ENCODE measurements at regions not wholly inside any gene's neighbourhood (a gene's known extent, or its start where the extent isn't known, plus 50 kb on each side); places are given as distances from the start of the nearest gene placed in this dataset.

- Histone ChIP-seq H3K79me2 (ENCODE audit: insufficient read depth, low read length) (no peaks in the 10 kb centered on the region), H3K4me2 (replicated peaks; ENCODE audit: extremely low read depth, low read length, poor library complexity, severe bottlenecking) (no peak overlapping the region), H4K20me1 (ENCODE audit: insufficient read depth, low read length) (no peaks in the 10 kb centered on the region), H3K9ac (ENCODE audit: insufficient read depth, low read length, poor library complexity, severe bottlenecking) (no peak overlapping the region), H2AFZ (ENCODE audit: insufficient read depth, low read depth, low read length, poor library complexity, severe bottlenecking) (no peak overlapping the region), H3K36me3 (replicated peaks in 1 of 2; ENCODE audit: control insufficient read depth in 1 of 2, insufficient read depth in 2 of 2, low read length in 2 of 2) (no peaks in the 10 kb centered on the region), H3K4me1 (ENCODE audit: control insufficient read depth in 1 of 2, insufficient read depth in 2 of 2, low read length in 2 of 2) (no peaks in the 10 kb centered on the region), H3K27ac (ENCODE audit: low read depth in 1 of 2, low read length in 2 of 2) (no peak overlapping the region), H3K9me3 (replicated peaks in 1 of 2; ENCODE audit: control insufficient read depth in 1 of 2, insufficient read depth in 1 of 2, low read length in 2 of 2) (no peaks in the 10 kb centered on the region), H3K27me3 (ENCODE audit: control insufficient read depth in 2 of 2, insufficient read depth in 2 of 2, low read length in 2 of 2) (no peaks in the 10 kb centered on the region), H3K4me3 (replicated peaks in 1 of 3; ENCODE audit: low read depth in 2 of 3, low read length in 3 of 3) (no peak overlapping the region)
- Mint-ChIP-seq H3K27me3 (ENCODE audit: low read depth in 3 of 3) (no peaks in the 10 kb centered on the region), H3K36me3 (no peaks in the 10 kb centered on the region), H3K4me3 (no peak overlapping the region), H3K27ac (no peak overlapping the region), H3K4me1 (no peaks in the 10 kb centered on the region), H3K9me3 (peaks cover 0 to 12% (median 4%) of the 10 kb centered on the region in 7 donors)
- DNase-seq: no peak
- TF ChIP-seq, protein P1, sequence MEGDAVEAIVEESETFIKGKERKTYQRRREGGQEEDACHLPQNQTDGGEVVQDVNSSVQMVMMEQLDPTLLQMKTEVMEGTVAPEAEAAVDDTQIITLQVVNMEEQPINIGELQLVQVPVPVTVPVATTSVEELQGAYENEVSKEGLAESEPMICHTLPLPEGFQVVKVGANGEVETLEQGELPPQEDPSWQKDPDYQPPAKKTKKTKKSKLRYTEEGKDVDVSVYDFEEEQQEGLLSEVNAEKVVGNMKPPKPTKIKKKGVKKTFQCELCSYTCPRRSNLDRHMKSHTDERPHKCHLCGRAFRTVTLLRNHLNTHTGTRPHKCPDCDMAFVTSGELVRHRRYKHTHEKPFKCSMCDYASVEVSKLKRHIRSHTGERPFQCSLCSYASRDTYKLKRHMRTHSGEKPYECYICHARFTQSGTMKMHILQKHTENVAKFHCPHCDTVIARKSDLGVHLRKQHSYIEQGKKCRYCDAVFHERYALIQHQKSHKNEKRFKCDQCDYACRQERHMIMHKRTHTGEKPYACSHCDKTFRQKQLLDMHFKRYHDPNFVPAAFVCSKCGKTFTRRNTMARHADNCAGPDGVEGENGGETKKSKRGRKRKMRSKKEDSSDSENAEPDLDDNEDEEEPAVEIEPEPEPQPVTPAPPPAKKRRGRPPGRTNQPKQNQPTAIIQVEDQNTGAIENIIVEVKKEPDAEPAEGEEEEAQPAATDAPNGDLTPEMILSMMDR (IDR thresholded peaks at IDR 0.05): no peak
- WGBS (ENCODE audit: insufficient coverage): 90% methylated on average over 3 of the region's 3 CpGs
- intact Hi-C loops (cut with micrococcal nuclease): no loop called here
Observed at GRCh38 chr3:21054064-21054463, 696.9 kb downstream of the ZNF385D start.

DNA sequence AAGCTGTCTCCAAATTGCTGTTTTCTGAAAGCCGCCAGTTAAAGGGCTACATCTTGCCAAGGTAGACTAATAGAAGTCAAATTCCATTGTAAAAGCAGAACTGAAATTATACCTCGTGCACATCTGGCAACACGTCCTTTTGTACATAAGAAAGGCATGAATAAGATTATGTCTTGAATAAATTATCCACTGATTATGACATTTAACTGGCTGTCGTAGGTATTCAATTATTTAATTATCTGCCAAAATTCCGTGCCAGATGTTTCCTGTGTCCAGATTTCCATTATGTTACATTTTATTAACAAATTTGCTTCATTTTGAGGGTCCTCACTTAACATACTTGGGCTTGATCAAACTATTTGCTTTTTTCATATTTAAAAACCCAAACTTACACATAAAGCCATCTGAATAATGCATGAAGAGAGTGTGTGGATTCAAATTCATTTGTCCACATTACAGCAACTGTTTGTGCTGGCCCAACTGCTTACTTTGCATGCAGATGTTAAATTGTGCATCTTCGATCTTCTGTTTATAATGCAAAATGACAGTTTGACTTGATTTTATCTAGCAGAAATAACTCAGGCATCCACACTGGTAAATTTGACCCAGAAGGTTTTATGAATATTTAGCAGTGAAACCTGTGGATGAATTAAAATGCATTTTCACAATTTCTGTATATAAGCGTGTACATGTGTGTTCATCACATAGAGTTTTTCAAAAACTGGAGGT, 701.5 kb downstream of the ZNF385D start:
- no peak overlapping the region for H3K9ac ChIP-seq (ENCODE audit: insufficient read depth, low read length, poor library complexity, severe bottlenecking)
- H3K79me2 ChIP-seq (ENCODE audit: insufficient read depth, low read length): no peaks in the 10 kb centered on the region
- no peaks in the 10 kb centered on the region for H3K9me3 ChIP-seq (replicated peaks in 1 of 2; ENCODE audit: control insufficient read depth in 1 of 2, insufficient read depth in 1 of 2, low read length in 2 of 2)
- no peak overlapping the region for H3K4me3 ChIP-seq (replicated peaks in 1 of 3; ENCODE audit: low read depth in 2 of 3, low read length in 3 of 3)
- WGBS (ENCODE audit: insufficient coverage): 93% methylated on average over 2 of the region's 7 CpGs
- intact Hi-C loops (cut with micrococcal nuclease): no loop called here
- H3K4me1 Mint-ChIP-seq: no peaks in the 10 kb centered on the region
- no peaks in the 10 kb centered on the region for H3K27me3 ChIP-seq (ENCODE audit: control insufficient read depth in 2 of 2, insufficient read depth in 2 of 2, low read length in 2 of 2)
- DNase-seq: no peak
- TF ChIP-seq, protein P1 (IDR thresholded peaks at IDR 0.05): no peak
- H3K9me3 Mint-ChIP-seq: peaks cover 0 to 8% (median 2%) of the 10 kb centered on the region in 7 donors
- no peaks in the 10 kb centered on the region for H3K4me1 ChIP-seq (ENCODE audit: control insufficient read depth in 1 of 2, insufficient read depth in 2 of 2, low read length in 2 of 2)
- no peaks in the 10 kb centered on the region for H3K36me3 Mint-ChIP-seq
- no peaks in the 10 kb centered on the region for H4K20me1 ChIP-seq (ENCODE audit: insufficient read depth, low read length)
- no peak overlapping the region for H3K27ac ChIP-seq (ENCODE audit: low read depth in 1 of 2, low read length in 2 of 2)
- no peak overlapping the region for H3K27ac Mint-ChIP-seq
- H3K4me3 Mint-ChIP-seq: no peak overlapping the region
- no peaks in the 10 kb centered on the region for H3K36me3 ChIP-seq (replicated peaks in 1 of 2; ENCODE audit: control insufficient read depth in 1 of 2, insufficient read depth in 2 of 2, low read length in 2 of 2)
- H3K4me2 ChIP-seq (replicated peaks; ENCODE audit: extremely low read depth, low read length, poor library complexity, severe bottlenecking): no peak overlapping the region
- no peaks in the 10 kb centered on the region for H3K27me3 Mint-ChIP-seq (ENCODE audit: low read depth in 3 of 3)
- no peak overlapping the region for H2AFZ ChIP-seq (ENCODE audit: insufficient read depth, low read depth, low read length, poor library complexity, severe bottlenecking)

All from CD14-positive monocyte (primary cell).